ENCODE measurements at regions not wholly inside any gene's neighbourhood (a gene's known extent, or its start where the extent isn't known, plus 50 kb on each side); places are given as distances from the start of the nearest gene placed in this dataset.

- TF ChIP-seq CTCF (IDR thresholded peaks at IDR 0.05; ENCODE audit: insufficient read depth, low read length, poor library complexity, severe bottlenecking) (no peak), EZH2phosphoT487 (conservative IDR thresholded peaks at IDR 0.05; ENCODE audit: low read length) (no peak)
Observed at GRCh38 chr18:75775121-75775520, 347.6 kb upstream of the SMIM21 start.
